ENCODE measurements at regions not wholly inside any gene's neighbourhood (a gene's known extent, or its start where the extent isn't known, plus 50 kb on each side); places are given as distances from the start of the nearest gene placed in this dataset.

GRCh38 chr3:135328036-135328435 lies 533.0 kb downstream of the EPHB1 start:
- DNase-seq (ENCODE audit: low read depth) = no peak
- no peak for TF ChIP-seq CTCF (IDR thresholded peaks at IDR 0.05; ENCODE audit: low read depth, low read length, missing control alignments)
- H3K4me3 ChIP-seq (ENCODE audit: low read depth, low read length) = no peak overlapping the region

GRCh38 chr3:135329479-135329878 lies 534.4 kb downstream of the EPHB1 start:
- DNase-seq (ENCODE audit: low read depth) = no peak
- H3K4me3 ChIP-seq (ENCODE audit: low read depth, low read length) = no peak overlapping the region
- no peak for TF ChIP-seq CTCF (IDR thresholded peaks at IDR 0.05; ENCODE audit: low read depth, low read length, missing control alignments)

- no peak for TF ChIP-seq CTCF (IDR thresholded peaks at IDR 0.05; ENCODE audit: low read depth, low read length, missing control alignments)
- no peak for DNase-seq (ENCODE audit: low read depth)
- H3K4me3 ChIP-seq (ENCODE audit: low read depth, low read length) = no peak overlapping the region
Measured at GRCh38 chr3:135337192-135337591, 542.1 kb downstream of the EPHB1 start.

GRCh38 chr3:135348690-135349089 lies 553.6 kb downstream of the EPHB1 start:
- TF ChIP-seq CTCF (IDR thresholded peaks at IDR 0.05; ENCODE audit: low read depth, low read length, missing control alignments) = no peak
- no peak for DNase-seq (ENCODE audit: low read depth)
- H3K4me3 ChIP-seq (ENCODE audit: low read depth, low read length) = no peak overlapping the region

- TF ChIP-seq CTCF (IDR thresholded peaks at IDR 0.05; ENCODE audit: low read depth, low read length, missing control alignments) = no peak
- H3K4me3 ChIP-seq (ENCODE audit: low read depth, low read length) = no peak overlapping the region
- DNase-seq (ENCODE audit: low read depth) = no peak
Measured at GRCh38 chr3:135349254-135349948, 554.3 kb downstream of the EPHB1 start.

- DNase-seq (ENCODE audit: low read depth) = no peak
- no peak for TF ChIP-seq CTCF (IDR thresholded peaks at IDR 0.05; ENCODE audit: low read depth, low read length, missing control alignments)
- H3K4me3 ChIP-seq (ENCODE audit: low read depth, low read length) = no peak overlapping the region
Measured at GRCh38 chr3:135352213-135352612, 557.2 kb downstream of the EPHB1 start.

GRCh38 chr3:135362889-135363288 lies 567.8 kb downstream of the EPHB1 start:
- TF ChIP-seq CTCF (IDR thresholded peaks at IDR 0.05; ENCODE audit: low read depth, low read length, missing control alignments) = no peak
- H3K4me3 ChIP-seq (ENCODE audit: low read depth, low read length) = no peak overlapping the region
- no peak for DNase-seq (ENCODE audit: low read depth)
